Spleen (tissue), 7 donors: ENCODE measurements at regions not wholly inside any gene's neighbourhood (a gene's known extent, or its start where the extent isn't known, plus 50 kb on each side); places are given as distances from the start of the nearest gene placed in this dataset.

ENCODE experiments used
- POLR2AphosphoS5 ChIP-seq, 3 donors: sonication (generic); formaldehyde crosslinking; IDR thresholded peaks; one replicate each; pipeline ENCODE4 v1.5.1; 2017; ENCODE audit warnings: antibody characterized with exemption in 3 of 3
- TF ChIP-seq, protein P1 (sequence below), 11 experiments: fragments of 200-600 bp in 7 of 11; fragments of 450-650 bp in 4 of 11; sonication (generic) in 4 of 11; IDR thresholded peaks in 8 of 11; conservative IDR thresholded peaks in 3 of 11; 1 replicate in 7 of 11; 2 replicates in 4 of 11; pipeline versions ENCODE4 v1.4.0 to v1.8.0; 2016 to 2021; ENCODE audit warnings: antibody characterized with exemption in 11 of 11, inconsistent platforms in 4 of 11, mild to moderate bottlenecking in 1 of 11
- donor health status: DM: no; HTN: no; CAD: no; lungs with moderate emphysema.
- donor health status: DM: no; HTN: no; CAD: no.
- donor health status: DM: no; HTN: no; CAD: no.

DNA sequence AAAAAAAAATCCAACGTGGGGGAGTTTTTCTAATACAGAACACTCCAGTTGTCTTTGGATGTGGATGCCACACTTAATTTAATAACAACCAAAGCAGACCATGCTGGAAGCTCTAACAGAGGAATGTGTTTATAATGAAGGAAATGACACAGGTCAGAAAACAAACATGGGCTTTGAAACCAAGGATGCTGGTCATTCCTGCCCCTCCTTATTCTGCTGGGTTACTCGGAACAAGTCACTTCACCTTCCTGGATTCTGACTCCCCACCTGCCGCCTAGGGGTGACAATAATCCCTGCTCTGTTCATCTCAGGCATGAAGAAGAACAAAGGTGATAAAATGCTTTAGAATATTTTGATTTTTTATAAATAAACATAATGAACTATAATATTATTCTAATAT lies 240.9 kb upstream of the ADAMTS9 start:
- TF ChIP-seq, protein P1, sequence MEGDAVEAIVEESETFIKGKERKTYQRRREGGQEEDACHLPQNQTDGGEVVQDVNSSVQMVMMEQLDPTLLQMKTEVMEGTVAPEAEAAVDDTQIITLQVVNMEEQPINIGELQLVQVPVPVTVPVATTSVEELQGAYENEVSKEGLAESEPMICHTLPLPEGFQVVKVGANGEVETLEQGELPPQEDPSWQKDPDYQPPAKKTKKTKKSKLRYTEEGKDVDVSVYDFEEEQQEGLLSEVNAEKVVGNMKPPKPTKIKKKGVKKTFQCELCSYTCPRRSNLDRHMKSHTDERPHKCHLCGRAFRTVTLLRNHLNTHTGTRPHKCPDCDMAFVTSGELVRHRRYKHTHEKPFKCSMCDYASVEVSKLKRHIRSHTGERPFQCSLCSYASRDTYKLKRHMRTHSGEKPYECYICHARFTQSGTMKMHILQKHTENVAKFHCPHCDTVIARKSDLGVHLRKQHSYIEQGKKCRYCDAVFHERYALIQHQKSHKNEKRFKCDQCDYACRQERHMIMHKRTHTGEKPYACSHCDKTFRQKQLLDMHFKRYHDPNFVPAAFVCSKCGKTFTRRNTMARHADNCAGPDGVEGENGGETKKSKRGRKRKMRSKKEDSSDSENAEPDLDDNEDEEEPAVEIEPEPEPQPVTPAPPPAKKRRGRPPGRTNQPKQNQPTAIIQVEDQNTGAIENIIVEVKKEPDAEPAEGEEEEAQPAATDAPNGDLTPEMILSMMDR (IDR thresholded peaks at IDR 0.05 in 8 of 11, conservative IDR thresholded peaks at IDR 0.05 in 3 of 11) = no peak
- TF ChIP-seq POLR2AphosphoS5 (IDR thresholded peaks at IDR 0.05) = no peak
